Stimulated activated CD4-positive, alpha-beta T cell treated with anti-CD3 and anti-CD28 coated beads, Interleukin-12 subunit alpha, Interleukin-12 subunit beta, amount 100 ng/mL, for 24 hours (primary cell): ENCODE measurements at regions not wholly inside any gene's neighbourhood (a gene's known extent, or its start where the extent isn't known, plus 50 kb on each side); places are given as distances from the start of the nearest gene placed in this dataset.
"Not testable (repeated sequence)": the region's sequence is repeated elsewhere in the genome, so short reads cannot be mapped to it uniquely, and the experiment has no call there.

Source experiments
- DNase-seq, 2 experiments: peaks; one replicate each; pipeline ENCODE4 v3.0.0-alpha.2; 2020; ENCODE audit warnings: low read depth in 2 of 2

- DNase-seq, result no peak
Measured at GRCh38 chr4:128688846-128689437, 120.6 kb upstream of the JADE1 start.

DNA sequence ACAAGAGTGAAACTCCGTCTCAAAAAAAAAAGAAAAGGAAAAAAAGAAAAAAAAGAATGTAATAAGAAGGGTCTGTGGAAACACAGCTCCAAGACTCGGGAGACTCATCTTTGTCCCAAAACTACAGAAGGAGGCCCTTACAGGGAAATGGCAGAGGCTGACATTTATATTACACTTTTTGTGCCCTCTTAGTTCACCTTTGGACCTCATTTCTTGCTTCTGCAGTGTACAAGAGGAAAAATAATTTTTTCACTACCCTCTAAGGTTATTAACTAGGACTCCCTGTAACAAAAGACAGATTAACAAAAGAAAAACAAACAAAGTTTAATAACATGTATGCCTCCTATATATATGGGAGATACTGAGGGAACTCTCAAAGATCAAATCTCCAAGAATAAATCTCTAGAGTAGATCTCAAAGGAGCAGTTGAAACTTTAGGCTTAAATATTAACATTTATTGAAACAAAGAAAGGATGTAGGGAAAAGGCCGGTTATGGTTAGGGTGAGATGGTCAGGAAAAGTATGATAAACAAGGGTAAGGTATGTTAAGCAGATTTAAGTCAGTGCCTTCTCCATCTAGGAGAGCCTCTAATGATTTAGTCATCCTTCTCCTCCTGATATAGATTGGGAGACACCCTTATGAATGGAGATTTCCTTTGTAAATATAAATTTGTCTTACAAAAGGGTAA is 121.3 kb upstream of the JADE1 start:
- no peak for DNase-seq

GRCh38 chr4:128686810-128687209 is 122.7 kb upstream of the JADE1 start:
- DNase-seq, result no peak

GRCh38 chr4:128686032-128686465 is 123.5 kb upstream of the JADE1 start:
- no peak for DNase-seq

DNA sequence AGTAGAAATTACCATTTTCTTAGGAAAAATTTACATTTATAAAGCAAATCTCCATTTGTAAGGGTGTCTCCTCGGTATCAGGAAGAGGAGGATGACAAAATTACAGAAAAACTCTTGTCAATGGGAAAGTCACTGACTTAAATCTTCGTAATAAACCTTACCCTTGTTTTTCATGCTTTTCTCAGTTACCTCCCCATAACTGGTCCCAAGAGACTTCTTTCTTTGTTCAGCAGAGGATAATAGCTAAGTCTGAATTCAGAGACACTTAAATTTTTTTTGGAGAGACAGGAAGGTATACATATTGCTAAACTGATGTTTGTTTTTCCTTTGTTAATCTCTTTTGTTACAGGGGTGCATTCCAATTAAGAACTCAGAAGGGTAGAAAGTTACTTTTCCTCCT is 125.5 kb upstream of the JADE1 start:
- no peak for DNase-seq

- no peak for DNase-seq
Measured at GRCh38 chr4:128682942-128683666, 126.4 kb upstream of the JADE1 start.

- DNase-seq, result no peak
Measured at GRCh38 chr4:128676095-128676494, 133.4 kb upstream of the JADE1 start.

- no peak for DNase-seq
Measured at GRCh38 chr4:128675083-128675482, 134.4 kb upstream of the JADE1 start.

DNA sequence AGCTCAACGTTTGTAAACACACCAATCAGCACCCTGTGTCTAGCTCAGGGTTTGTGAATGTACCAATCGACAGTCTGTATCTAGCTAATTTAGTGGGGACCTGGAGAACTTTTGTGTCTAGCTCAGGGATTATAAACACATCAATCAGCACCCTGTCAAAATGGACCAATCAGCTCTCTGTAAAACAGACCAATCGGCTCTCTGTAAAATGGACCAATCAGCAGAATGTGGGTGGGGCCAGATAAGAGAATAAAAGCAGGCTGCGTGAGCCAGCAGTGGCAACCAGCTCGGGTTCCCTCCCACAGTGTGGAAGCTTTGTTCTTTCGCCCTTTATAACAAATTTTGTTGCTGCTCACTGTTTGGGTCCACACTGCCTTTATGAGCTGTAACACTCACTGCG is 136.3 kb upstream of the JADE1 start:
- not testable (repeated sequence) for DNase-seq

DNA sequence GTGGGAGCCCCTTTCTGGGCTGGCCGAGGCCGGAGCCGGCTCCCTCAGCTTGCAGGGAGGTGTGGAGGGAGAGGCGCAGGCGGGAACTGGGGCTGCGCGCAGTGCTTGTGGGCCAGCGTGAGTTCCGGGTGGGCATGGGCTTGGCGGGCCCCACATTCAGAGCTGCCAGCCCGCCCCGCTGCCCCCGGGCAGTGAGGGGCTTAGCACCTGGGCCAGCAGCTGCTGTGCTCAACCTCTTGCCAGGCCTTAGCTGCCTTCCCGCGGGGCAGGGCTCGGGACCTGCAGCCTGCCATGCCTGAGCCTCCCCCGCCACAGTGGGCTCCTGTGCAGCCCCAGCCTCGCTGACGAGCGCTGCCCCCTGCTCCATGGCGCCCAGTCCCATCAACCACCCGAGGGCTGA is 136.9 kb upstream of the JADE1 start:
- DNase-seq, result not testable (repeated sequence)

DNA sequence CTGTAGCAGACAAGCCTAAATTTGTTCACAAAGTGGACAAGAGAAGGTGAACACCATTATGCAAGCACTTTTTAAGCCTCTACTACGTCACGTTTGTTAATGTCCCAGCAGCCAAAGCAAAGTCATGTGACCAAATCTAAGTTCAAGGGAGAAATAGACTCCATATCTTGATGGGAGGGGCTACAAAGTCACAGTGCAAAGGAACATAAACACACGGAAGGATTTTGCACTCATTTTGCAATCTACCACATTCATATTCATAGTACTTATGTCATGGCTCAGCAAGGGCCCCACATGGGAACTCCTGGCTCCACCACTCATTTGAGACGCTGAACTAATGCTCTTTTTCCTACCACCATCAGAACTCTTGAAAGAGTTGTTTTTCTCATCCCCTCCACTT is 139.0 kb upstream of the JADE1 start:
- DNase-seq, result no peak

DNA sequence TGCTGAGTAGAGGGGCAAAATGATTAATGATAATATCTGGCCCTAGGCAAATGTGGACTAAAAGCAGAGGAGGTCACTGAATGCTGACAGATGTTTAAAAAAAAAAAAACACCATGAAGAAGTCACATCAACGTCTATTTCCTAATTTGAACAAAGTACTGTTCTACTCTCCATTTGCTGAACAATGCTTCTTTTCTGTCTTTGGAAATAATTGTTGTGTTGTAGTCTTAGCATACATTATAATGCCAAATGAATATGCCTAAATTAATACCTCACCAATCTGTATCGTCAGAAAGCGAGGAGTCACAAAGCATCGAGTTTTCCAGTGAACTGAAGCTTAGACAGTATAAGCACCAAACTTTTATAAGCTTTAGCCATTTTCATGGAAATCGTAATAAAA is 140.9 kb upstream of the JADE1 start:
- DNase-seq, result no peak

- DNase-seq, result no peak
Measured at GRCh38 chr4:128665514-128665913, 144.0 kb upstream of the JADE1 start.

- no peak for DNase-seq
Measured at GRCh38 chr4:128663325-128663724, 146.2 kb upstream of the JADE1 start.

DNA sequence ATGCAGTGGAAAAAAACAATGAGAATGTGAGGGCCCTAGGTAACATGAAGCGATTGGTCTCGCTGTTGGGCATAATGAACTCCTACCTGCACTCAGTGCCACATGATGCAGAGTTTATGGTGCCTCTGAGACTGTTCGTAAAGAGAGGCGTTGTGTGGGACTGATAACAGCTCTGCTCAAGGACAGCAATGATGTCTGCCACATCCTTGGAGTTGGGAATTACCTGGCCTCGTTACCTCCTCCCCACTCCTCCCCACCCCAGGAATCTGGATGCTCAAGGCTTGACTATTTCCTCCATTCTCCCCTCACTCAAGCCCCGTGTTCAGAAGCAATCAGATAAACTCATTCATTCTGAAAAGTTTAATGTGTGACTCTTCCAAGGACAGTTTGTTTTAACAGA is 148.0 kb upstream of the JADE1 start:
- no peak for DNase-seq

GRCh38 chr4:128660361-128661215 is 148.9 kb upstream of the JADE1 start:
- DNase-seq, result no peak

GRCh38 chr4:128658214-128658631 is 151.3 kb upstream of the JADE1 start:
- DNase-seq, result no peak

- DNase-seq, result no peak
Measured at GRCh38 chr4:128657638-128658037, 151.9 kb upstream of the JADE1 start.

DNA sequence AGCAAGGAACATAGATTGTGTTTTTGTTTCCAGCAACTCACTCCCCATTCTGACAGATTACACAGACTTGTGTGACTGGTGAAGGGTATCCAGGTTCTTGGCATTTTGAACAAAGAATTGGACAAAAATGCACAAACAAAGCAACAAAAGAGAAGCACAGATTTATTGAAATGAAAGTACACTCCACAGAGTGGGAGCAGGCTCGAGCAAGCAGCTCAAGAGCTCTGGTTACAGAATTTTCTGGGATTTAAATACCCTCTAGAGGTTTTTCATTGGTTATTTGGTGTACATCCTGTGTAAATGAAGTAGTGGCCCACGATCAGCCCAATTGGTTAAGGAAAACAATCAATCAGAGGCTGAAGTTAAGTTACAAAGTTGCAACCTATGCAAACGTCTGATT is 155.0 kb upstream of the JADE1 start:
- DNase-seq, result no peak

DNA sequence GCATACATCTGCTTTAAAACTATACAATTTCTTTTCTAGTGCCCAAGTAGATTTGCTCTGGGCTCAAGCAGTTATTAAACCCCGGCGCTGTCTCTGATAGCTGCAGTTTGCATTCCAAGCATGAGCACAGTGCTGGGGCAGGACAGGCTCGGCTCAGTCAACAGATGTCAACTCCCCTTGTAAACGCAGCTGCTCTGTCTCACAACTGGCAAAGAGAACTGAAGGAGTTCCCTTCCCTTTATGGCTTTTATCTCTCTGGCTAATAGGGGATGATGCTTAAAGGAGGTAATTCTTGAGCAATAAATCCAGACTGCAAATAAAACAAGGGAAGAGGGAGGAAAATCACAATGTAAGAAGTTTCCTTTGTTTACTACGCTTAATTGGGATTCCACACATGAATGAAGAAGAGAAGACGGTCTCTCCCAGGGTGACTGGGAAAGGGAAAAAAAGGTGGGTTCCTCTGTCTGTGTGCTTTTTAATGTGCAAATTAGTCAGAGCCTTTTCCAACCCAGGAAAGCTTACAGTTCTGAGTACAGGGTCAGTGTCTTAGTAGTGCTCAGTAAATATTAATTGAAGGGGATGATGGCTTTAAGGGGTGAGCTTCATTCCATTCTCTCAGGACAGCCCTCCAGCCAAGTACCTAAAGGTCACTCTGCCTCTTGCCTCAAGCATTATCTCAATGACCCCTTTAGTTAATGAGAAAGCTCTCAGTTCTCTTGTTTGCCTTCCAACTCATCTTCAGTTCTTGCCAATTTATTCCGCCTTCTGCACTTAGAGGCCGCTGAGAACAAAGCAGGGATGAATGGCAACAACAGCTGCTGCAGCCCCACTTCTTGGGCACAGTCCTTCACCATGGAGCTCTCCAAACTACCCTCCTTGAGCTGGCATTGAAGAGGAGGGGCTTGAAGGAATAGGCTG is 155.7 kb upstream of the JADE1 start:
- no peak for DNase-seq

DNA sequence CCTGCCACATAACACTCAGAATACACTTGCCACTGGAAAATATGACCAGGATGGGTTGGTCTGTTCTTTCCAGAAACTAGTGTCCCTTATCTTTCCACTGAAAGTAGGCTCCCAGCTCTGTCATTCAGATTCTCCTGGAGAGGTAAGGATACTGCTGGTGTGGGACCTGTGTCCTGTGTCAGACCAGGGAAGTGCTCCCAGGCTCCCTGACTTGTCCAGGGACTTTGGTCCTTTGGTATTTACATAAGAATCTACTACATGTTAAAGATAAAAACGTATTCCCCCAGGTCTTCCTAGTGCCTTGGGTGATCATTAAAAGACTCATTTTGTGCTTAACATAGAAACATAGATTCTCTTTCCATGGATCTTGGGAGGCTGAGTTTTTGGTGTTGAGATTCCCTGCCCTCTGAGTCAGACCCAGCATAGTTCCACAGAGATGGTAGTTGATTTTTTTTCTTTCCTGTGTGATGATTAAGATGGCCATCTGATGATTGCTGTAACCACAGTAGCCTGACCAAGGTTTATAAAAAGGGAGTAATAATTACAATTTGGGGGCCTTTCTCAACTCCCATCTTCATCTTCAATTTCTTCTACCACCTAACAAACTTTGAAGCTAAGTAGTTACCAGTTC is 159.8 kb upstream of the JADE1 start:
- no peak for DNase-seq
